Renal cortex interstitium (tissue), 11 donors: ENCODE measurements at regions not wholly inside any gene's neighbourhood (a gene's known extent, or its start where the extent isn't known, plus 50 kb on each side); places are given as distances from the start of the nearest gene placed in this dataset.

ENCODE experiments used
- DNase-seq, 11 donors: peaks; one replicate each; pipeline ENCODE4 v3.0.0-alpha.2; 2013; ENCODE audit warnings: low read depth in 9 of 11, low spot score in 4 of 11; ENCODE audit errors: extremely low read depth in 1 of 11

GRCh38 chr14:42228611-42229010 is 621.9 kb downstream of the LRFN5 start:
- DNase-seq = no peak

- peak; percentile 34 to 77 (median 51) for DNase-seq
Measured at GRCh38 chr14:42224053-42224888, 617.6 kb downstream of the LRFN5 start.

DNA sequence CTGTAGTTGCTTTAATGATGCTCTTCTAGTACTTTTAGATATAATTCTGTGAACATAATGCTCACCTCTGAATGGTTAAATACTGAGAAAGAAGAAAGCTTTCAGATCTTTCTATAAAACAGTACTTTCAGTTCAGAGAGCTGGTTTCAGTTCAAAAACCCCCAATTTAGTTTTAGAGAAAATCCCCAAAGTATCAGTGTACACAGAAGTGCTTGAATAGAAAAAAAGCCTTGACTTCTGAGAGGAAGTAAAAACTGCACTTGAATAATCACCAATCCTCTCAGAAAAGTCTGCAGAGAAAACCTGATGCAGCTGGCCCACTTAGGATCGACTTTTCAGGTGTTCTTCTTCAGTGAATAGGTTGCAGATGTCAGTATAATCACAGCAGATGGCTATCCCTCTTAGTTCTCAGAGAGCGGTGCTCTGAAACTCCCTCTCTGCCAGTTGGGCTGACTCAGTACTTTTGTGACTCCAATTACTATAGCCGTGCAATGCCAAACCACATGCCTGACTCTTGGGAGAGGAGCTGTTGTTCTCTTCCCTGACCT is 616.3 kb downstream of the LRFN5 start:
- DNase-seq = no peak

DNA sequence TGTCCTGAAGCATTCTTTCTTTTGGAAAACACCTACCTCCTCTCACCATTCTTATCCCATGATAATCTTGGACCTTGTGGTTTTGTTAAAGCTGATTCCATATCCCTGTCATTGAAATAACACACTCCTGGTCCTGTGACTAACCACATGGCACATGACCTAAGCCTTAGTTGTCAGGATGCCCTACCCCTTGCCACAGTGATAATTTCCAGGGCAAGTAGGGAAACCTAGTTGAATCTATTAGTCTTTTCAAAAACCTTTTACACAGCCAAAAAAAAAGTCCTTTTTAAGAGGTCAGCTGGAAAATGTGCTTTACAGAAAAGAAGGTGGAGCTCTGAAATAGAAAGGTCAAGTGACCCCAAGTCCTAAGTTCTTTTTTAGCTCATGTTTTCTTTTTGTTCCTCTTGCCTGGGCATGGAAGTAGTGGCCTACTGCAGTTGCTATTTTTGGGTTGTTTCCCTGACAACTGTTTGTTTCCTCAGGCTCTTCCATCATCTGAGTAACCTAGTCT is 608.4 kb downstream of the LRFN5 start:
- no peak for DNase-seq

DNA sequence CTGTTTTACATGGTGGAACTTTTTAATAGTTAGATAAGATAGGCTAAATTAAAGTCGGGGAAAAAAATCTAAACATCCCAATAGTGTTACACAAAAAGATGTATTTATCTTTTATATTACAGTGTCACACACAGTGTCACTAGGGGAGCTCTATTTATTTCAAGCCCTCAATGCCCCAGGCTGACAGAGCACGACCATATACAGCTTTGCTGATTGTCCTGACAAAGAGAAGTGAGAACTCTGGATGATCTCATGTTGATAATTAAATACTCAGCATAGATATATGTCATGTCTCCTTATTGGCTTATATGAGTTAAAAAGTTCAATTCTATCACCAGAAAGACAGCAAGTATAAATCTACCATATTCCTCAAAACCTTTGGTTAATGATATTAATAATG is 594.3 kb downstream of the LRFN5 start:
- no peak for DNase-seq

DNA sequence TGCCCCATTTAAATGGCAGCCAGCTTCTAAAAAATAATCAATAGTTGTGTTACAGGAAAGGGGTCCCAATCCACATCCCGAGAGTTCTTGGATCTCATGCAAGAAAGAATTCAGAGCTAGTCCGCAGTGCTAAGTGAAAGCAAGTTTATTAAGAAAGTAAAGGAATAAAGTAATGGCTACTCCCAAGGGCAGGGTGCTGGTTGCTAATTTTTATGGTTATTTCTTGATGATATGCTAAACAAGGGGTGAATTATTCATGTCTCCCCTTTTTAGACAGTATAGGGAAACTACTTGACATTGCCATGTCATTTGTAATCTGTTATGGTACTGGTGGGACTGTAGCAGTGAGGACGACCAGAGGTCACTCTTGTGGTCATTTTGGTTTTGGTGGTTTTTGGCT is 591.3 kb downstream of the LRFN5 start:
- DNase-seq = no peak

- DNase-seq = peak in 1 of 11 donors; percentile 2
Measured at GRCh38 chr14:42192738-42193653, 586.3 kb downstream of the LRFN5 start.

DNA sequence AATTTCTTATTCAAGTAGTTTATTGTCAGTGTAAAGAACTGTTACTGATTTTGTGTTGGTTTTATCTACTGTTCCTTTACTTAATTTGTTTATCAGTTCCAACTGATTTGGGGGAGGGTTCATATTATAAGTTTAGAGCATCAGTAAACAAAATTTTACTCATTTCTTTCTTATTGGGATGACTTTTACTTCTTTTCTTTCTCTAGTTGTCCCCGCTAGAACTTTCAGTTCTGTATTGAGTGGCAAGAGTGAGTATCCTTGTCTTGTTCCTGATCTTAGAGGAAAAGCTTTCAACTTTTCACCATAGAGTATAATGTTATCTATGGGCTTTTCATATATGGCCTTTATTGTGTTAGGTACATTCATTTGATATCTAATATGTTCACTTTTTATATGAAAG is 584.1 kb downstream of the LRFN5 start:
- no peak for DNase-seq

DNA sequence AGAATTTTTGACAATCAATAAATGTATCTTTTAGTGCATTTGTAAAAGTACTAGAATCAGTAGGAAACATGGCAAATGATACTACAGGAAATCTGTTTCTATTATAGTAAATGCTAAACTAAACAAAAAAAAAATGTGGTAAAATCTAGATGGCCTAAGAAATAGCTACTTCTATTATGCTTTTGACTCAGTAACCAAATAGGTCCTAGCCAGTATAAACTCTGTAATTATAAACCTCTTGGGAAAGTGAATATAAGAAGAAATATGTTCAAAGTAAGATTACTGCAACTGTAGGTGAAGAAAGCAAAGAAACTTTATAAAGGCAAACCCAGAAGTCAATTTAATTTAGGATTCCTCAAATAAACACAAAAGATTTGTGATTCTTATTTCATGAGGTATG is 581.2 kb downstream of the LRFN5 start:
- DNase-seq = no peak

DNA sequence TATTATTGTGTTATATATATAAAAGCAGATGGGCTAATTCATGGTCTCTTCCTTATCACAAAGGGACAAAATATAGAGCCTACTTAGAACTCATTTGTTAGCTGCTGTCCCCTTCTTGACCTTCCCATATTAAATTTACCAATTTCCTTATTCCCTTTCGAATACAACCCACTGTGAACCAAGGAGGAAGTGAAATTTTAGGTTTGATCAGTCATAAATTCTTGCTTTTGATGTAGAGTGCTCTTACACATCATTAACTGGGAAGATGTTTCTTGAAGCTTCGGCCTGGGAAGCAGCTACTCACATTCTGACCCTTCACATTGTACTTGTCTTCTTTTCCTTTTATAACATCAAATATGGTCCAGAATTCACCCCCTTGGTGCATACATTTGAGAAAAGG is 579.0 kb downstream of the LRFN5 start:
- DNase-seq = no peak

DNA sequence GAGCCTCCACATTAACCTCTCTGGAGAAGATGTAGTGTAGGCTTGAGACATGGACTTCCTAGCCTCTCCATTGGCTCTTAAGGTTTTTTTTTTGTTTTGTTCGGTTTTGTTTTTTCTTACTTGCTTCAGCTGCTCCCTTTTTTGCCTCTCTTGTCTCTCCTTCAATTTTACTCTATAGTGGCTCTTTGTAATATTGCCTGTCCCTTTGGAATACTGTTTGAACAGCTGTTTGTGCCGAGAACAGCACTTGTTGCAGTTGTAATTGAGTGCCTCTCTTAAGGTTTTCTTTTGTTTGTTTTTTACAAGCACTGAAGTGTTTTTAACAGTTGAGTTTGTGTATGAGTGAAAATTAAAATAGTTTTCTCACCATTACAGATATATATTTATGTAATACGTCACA is 567.7 kb downstream of the LRFN5 start:
- DNase-seq = no peak

DNA sequence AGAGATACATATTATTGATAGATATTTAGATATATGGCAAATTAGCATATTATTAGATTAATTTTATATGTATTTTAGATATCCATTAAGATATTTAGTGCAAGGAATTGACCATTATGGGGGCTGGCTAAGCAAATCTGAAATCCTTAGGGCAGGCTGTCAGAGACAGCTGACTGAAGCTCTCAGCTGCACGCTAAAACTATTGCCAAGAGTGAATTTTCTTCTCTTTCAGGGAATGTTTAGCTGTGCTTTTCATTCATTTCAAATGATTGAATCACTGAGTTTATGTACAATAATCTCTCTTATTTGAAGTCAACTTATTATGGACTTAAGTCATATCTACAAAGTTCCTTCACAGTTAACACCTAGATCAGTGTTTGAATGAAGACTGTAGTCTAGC is 566.5 kb downstream of the LRFN5 start:
- no peak for DNase-seq

DNA sequence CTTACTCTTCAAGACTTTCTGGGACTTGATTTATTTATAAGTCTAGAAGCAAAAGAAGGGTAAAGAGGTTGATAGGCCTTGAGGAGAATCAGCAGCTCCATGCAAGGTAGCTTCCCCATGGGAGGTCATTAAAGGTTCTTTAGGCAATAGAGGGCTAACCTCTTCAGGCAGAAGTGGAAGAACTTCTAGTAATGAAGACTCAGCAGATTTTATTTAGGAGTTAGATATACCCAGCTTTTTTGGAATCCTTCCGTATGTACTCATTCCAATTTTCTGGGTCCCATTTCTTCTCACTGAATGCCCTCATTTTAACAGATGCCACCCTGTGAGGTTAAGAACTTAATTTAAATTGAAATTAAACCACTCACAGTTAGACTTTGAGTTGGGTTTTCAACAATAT is 565.6 kb downstream of the LRFN5 start:
- DNase-seq = no peak

GRCh38 chr14:42163136-42163535 is 556.5 kb downstream of the LRFN5 start:
- DNase-seq = no peak

DNA sequence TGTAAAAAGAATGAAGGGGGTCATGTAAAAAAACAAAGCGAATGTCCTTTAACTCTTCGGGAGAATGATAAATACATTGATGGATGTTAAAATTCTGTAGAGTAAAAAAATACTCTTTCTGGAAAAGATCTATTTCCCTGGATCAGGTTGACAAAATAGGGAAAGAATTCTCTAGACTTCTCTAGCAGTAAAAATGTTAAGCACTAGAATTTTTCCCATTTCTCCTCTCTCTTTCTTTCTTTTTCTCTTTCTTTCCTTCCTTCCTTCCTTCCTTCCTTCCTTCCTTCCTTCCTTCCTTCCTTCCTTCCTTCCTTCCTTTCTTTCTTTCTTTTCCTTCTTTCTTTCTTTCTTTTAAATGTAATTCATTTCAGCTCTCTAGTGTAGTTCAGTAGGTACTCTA is 552.5 kb downstream of the LRFN5 start:
- no peak for DNase-seq

DNA sequence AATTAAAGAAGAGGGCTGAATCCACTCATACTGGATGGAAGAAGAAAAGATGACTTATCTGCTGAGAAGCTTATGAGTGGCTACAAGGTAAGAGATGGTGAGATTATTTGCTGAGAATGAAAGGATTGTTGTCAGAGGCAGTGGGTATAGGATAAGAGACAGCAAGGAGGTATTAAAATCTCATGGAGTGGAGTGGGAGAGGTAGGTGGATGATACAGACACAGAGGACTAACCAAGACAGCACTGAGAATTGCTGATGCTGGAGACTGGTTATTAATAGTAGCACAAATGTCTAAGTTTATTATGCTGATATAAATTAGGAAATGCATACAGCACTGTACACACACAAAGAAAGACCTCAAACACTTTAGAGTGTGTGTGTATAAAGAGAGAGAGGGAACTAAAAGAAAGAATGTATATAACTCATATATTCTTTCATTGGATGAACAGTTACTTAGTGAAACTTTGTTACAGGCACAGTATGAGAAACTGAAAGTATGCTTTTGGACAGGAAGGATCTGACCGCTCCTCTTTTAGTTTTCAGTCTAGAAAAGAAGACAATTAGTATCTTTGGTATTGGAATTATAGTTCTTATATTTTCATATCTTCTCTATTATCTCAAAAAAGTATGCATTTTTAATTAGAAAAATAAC is 543.1 kb downstream of the LRFN5 start:
- DNase-seq = no peak

DNA sequence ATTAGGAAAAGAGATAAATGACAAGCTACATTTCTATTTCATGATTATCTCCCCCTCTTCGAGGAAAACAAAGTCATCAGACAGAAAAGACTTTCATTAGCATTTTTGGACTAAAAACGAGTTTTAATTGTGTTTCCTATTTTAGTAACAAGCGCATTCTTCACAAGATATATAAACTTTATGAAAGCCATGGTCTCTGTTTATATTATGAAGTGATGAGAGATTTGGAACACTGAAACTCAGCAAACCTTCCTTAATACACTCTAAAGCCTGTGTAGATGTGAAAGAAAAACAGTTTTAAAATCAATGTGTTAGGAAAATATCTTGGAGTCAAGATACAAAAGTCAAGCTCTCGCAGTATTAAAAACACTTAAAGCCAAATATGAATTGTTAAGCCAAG is 539.1 kb downstream of the LRFN5 start:
- DNase-seq = no peak

DNA sequence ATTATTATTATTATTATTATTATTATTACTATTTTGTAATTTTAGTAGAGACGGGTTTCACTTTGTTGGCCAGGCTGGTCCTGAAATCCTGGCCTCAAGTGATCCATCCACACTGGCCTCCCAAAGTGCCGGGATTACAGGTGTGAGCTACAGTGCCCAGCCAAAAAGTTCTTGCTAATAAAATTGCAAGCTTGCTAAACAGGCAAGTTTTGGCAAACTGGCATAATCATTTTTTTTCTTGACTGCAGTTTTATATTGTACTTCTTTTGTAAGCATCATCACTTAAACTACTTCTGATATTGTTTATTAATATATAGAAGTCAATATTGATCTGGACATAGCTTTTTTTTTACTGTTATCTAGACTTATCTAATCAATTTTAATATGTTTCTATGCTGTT is 536.4 kb downstream of the LRFN5 start:
- no peak for DNase-seq

- no peak for DNase-seq
Measured at GRCh38 chr14:42141328-42141727, 534.7 kb downstream of the LRFN5 start.
